Left lung (tissue), 4 donors: ENCODE measurements at regions not wholly inside any gene's neighbourhood (a gene's known extent, or its start where the extent isn't known, plus 50 kb on each side); places are given as distances from the start of the nearest gene placed in this dataset.

Source experiments
- ATAC-seq: fragments of 200-7000 bp; cut with Tn5 transposase; one replicate; pipeline ENCODE4 v1.9.1; 2020; ENCODE audit warnings: moderate library complexity
- DNase-seq, 4 donors: peaks; one replicate each; pipeline ENCODE4 v3.0.0-alpha.2; 2013 to 2020
- H3K27ac ChIP-seq, 2 donors: fragments of 200-600 bp; sonication (generic) in 1 of 2; one replicate each; pipeline versions ENCODE4 v1.5.0 to v1.8.0; 2020 to 2021
- H3K27me3 ChIP-seq, 2 donors: fragments of 200-600 bp; sonication (generic) in 1 of 2; one replicate each; pipeline versions ENCODE4 v1.5.0 to v1.8.0; 2020 to 2021
- H3K36me3 ChIP-seq, 2 donors: fragments of 200-600 bp; sonication (generic) in 1 of 2; one replicate each; pipeline versions ENCODE4 v1.5.0 to v1.8.0; 2020 to 2021
- H3K4me1 ChIP-seq, 2 donors: fragments of 200-600 bp; one replicate each; pipeline ENCODE4 v1.8.0; 2021
- H3K4me3 ChIP-seq, 2 donors: fragments of 200-600 bp; sonication (generic) in 1 of 2; one replicate each; pipeline versions ENCODE4 v1.5.0 to v1.8.0; 2020 to 2021; ENCODE audit warnings: mild to moderate bottlenecking in 1 of 2
- H3K9me3 ChIP-seq, 2 donors: fragments of 200-600 bp; sonication (generic) in 1 of 2; one replicate each; pipeline versions ENCODE4 v1.5.0 to v1.8.0; 2020 to 2021
- intact Hi-C, 2 donors: fragments of 100-400 bp; cut with DNase I; formaldehyde crosslinking; loops; one replicate each; pipeline versions ENCODE4 v1.11.2 to v1.14.2; 2022
- TF ChIP-seq, protein P1 (sequence below), 2 donors: fragments of 200-600 bp; sonication (generic) in 1 of 2; IDR thresholded peaks; one replicate each; pipeline versions ENCODE4 v1.5.0 to v1.8.0; 2021; ENCODE audit warnings: antibody characterized with exemption in 2 of 2
- donor health status: DM: no; HTN: yes; CAD: no.
- donor health status: DM: no; HTN: no; CAD: no.

GRCh38 chr6:81383472-81383871, 369.0 kb downstream of the TENT5A start:
- ATAC-seq: no peak
- Histone ChIP-seq H3K4me1 (no peaks in the 10 kb centered on the region), H3K4me3 (no peak overlapping the region), H3K27me3 (no peaks in the 10 kb centered on the region), H3K27ac (no peak overlapping the region), H3K36me3 (no peaks in the 10 kb centered on the region), H3K9me3 (no peaks in the 10 kb centered on the region)
- TF ChIP-seq, protein P1, sequence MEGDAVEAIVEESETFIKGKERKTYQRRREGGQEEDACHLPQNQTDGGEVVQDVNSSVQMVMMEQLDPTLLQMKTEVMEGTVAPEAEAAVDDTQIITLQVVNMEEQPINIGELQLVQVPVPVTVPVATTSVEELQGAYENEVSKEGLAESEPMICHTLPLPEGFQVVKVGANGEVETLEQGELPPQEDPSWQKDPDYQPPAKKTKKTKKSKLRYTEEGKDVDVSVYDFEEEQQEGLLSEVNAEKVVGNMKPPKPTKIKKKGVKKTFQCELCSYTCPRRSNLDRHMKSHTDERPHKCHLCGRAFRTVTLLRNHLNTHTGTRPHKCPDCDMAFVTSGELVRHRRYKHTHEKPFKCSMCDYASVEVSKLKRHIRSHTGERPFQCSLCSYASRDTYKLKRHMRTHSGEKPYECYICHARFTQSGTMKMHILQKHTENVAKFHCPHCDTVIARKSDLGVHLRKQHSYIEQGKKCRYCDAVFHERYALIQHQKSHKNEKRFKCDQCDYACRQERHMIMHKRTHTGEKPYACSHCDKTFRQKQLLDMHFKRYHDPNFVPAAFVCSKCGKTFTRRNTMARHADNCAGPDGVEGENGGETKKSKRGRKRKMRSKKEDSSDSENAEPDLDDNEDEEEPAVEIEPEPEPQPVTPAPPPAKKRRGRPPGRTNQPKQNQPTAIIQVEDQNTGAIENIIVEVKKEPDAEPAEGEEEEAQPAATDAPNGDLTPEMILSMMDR (IDR thresholded peaks at IDR 0.05): no peak
- intact Hi-C loops: no loop called here
- DNase-seq: no peak

- Histone ChIP-seq H3K27ac (no peak overlapping the region), H3K27me3 (no peaks in the 10 kb centered on the region), H3K36me3 (no peaks in the 10 kb centered on the region), H3K9me3 (no peaks in the 10 kb centered on the region), H3K4me1 (no peaks in the 10 kb centered on the region), H3K4me3 (no peak overlapping the region)
- intact Hi-C loops: no loop called here
- ATAC-seq: peak; percentile 88
- TF ChIP-seq, protein P1 (IDR thresholded peaks at IDR 0.05): no peak
- DNase-seq: no peak
Observed at GRCh38 chr6:81382852-81383251, 369.6 kb downstream of the TENT5A start.

- ATAC-seq (no peak), DNase-seq (no peak)
- Histone ChIP-seq H3K4me1 (no peaks in the 10 kb centered on the region), H3K9me3 (no peaks in the 10 kb centered on the region), H3K27ac (no peak overlapping the region), H3K27me3 (no peaks in the 10 kb centered on the region), H3K36me3 (no peaks in the 10 kb centered on the region), H3K4me3 (no peak overlapping the region)
- intact Hi-C loops: no loop called here
- TF ChIP-seq, protein P1 (IDR thresholded peaks at IDR 0.05): no peak
Observed at GRCh38 chr6:81381382-81381916, 371.0 kb downstream of the TENT5A start.

DNA sequence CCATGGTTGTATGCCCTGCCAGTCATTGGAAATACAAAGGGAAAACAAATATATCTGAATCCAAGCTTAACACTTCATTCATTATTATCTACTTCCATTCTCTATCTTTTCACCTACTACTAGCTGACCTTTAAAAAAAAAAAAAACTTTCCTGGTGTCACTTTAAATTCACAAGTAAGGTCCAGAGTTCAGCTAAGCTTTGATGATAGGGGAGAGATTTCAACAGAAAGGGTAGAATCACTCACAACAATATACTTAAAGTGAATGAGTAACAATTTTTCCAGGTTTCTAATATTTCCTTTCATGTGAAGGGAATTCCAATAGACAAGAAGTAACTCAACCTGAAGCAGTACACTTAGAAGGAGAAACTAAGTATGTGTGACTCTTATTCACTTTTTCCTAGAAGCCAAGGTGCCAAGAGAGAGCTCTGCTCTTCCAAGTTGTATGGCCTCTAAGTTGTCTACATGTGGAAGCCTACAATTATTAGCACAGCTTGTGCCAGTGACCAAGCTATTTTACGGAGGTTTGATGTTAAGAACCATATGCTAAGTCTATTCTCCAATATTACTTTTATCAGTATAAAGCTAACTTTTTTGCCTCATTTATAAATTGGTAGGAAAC, 371.7 kb downstream of the TENT5A start:
- no peaks in the 10 kb centered on the region for H3K9me3 ChIP-seq
- DNase-seq (no peak), ATAC-seq (no peak)
- no peaks in the 10 kb centered on the region for H3K4me1 ChIP-seq
- intact Hi-C loops: no loop called here
- no peak overlapping the region for H3K4me3 ChIP-seq
- H3K36me3 ChIP-seq: no peaks in the 10 kb centered on the region
- H3K27me3 ChIP-seq: no peaks in the 10 kb centered on the region
- no peak overlapping the region for H3K27ac ChIP-seq
- TF ChIP-seq, protein P1 (IDR thresholded peaks at IDR 0.05): no peak

DNA sequence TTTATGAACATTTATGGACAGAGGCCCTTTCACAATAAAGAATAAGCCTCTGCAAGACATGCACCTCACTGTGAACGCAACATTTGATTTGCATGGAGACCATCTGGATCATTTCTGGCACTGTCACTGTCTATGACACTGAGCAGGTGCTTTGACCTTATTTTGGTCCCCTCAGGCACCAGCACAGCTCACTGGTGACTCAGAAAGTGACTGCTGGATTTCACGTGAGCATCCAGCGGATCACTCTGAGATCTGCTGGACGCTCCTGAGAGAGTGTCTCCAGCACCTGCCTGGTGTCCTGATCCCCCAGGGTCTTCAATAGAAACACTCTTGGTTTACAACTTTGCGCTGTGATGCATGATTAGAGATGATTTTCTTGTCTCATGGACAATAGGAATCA, 375.7 kb downstream of the TENT5A start:
- Histone ChIP-seq H3K9me3 (no peaks in the 10 kb centered on the region), H3K4me1 (no peaks in the 10 kb centered on the region), H3K27ac (no peak overlapping the region), H3K36me3 (no peaks in the 10 kb centered on the region), H3K27me3 (no peaks in the 10 kb centered on the region), H3K4me3 (no peak overlapping the region)
- TF ChIP-seq, protein P1 (IDR thresholded peaks at IDR 0.05): no peak
- intact Hi-C loops: no loop called here
- no peak for DNase-seq
- ATAC-seq: no peak
